NOMO-1 (cell line): ENCODE measurements at regions not wholly inside any gene's neighbourhood (a gene's known extent, or its start where the extent isn't known, plus 50 kb on each side); places are given as distances from the start of the nearest gene placed in this dataset.

Experiments
- DNase-seq, 2 experiments: peaks; one replicate each; lab custom pipeline; 2025; ENCODE audit not compliant: unreplicated experiment in 2 of 2; lab: John Stamatoyannopoulos, UW

GRCh38 chr20:40244286-40244685 lies 444.8 kb downstream of the MAFB start:
- DNase-seq, result no peak

- peak in 1 of 2 experiments; percentile 10 for DNase-seq
These were observed 447.3 kb downstream of the MAFB start for GRCh38 chr20:40241596-40242343.

- no peak for DNase-seq
These were observed 450.5 kb downstream of the MAFB start for GRCh38 chr20:40238511-40238910.

GRCh38 chr20:40234593-40234992 lies 454.4 kb downstream of the MAFB start:
- no peak for DNase-seq

GRCh38 chr20:40233406-40233805 lies 455.6 kb downstream of the MAFB start:
- DNase-seq, result no peak

- DNase-seq, result no peak
These were observed 456.3 kb downstream of the MAFB start for GRCh38 chr20:40232756-40233155.

- DNase-seq, result no peak
These were observed 456.8 kb downstream of the MAFB start for GRCh38 chr20:40232273-40232672.

GRCh38 chr20:40230486-40230885 lies 458.6 kb downstream of the MAFB start:
- DNase-seq, result no peak

GRCh38 chr20:40225596-40225995 lies 463.4 kb downstream of the MAFB start:
- DNase-seq, result no peak

GRCh38 chr20:40223810-40224209 lies 465.2 kb downstream of the MAFB start:
- no peak for DNase-seq

- DNase-seq, result no peak
These were observed 470.1 kb downstream of the MAFB start for GRCh38 chr20:40218971-40219370.

GRCh38 chr20:40218316-40218969 lies 470.6 kb downstream of the MAFB start:
- no peak for DNase-seq

- DNase-seq, result no peak
These were observed 481.4 kb downstream of the MAFB start for GRCh38 chr20:40207655-40208054.

- DNase-seq, result no peak
These were observed 483.1 kb downstream of the MAFB start for GRCh38 chr20:40205971-40206370.

- no peak for DNase-seq
These were observed 486.0 kb downstream of the MAFB start for GRCh38 chr20:40203032-40203431.

GRCh38 chr20:40197691-40198090 lies 491.3 kb downstream of the MAFB start:
- DNase-seq, result no peak

- no peak for DNase-seq
These were observed 492.1 kb downstream of the MAFB start for GRCh38 chr20:40196846-40197436.

- no peak for DNase-seq
These were observed 493.3 kb downstream of the MAFB start for GRCh38 chr20:40195742-40196141.

- peak; percentile 6 to 53 for DNase-seq
These were observed 496.5 kb downstream of the MAFB start for GRCh38 chr20:40192529-40192928.

- DNase-seq, result no peak
These were observed 497.0 kb downstream of the MAFB start for GRCh38 chr20:40192081-40192480.

- DNase-seq, result no peak
These were observed 497.5 kb downstream of the MAFB start for GRCh38 chr20:40191573-40191972.

GRCh38 chr20:40189621-40190020 lies 499.4 kb downstream of the MAFB start:
- DNase-seq, result no peak
